Smooth muscle cell (in vitro differentiated cells): ENCODE measurements at regions not wholly inside any gene's neighbourhood (a gene's known extent, or its start where the extent isn't known, plus 50 kb on each side); places are given as distances from the start of the nearest gene placed in this dataset.
"Not testable (repeated sequence)": the region's sequence is repeated elsewhere in the genome, so short reads cannot be mapped to it uniquely, and the experiment has no call there.

Experiments used
- DNase-seq: peaks from one replicate; lab custom pipeline; 2025; ENCODE audit not compliant: unreplicated experiment; lab: John Stamatoyannopoulos, UW
- H2AFZ ChIP-seq: fragments of 200-600 bp; sonication (generic); 2 replicates; pipeline ENCODE4 v1.6.0; 2016; ENCODE audit warnings: antibody characterized with exemption, low read depth, mild to moderate bottlenecking
- H3F3A ChIP-seq: fragments of 200-600 bp; sonication (generic); 2 replicates; pipeline ENCODE4 v1.6.0; 2017; ENCODE audit warnings: antibody characterized with exemption, low read depth
- H3K27ac ChIP-seq: fragments of 200-600 bp; sonication (generic); 2 replicates; pipeline ENCODE4 v1.5.1; 2016; ENCODE audit warnings: low read depth, mild to moderate bottlenecking
- H3K27me3 ChIP-seq: fragments of 200-600 bp; sonication (generic); 2 replicates; pipeline ENCODE4 v1.6.1; 2016; ENCODE audit warnings: low read depth, mild to moderate bottlenecking
- H3K36me3 ChIP-seq: fragments of 200-600 bp; sonication (generic); 2 replicates; pipeline ENCODE4 v1.5.1; 2016; ENCODE audit warnings: low read depth
- H3K4me1 ChIP-seq: fragments of 200-600 bp; sonication (generic); 2 replicates; pipeline ENCODE4 v1.5.1; 2016; ENCODE audit warnings: low read depth
- H3K4me2 ChIP-seq: fragments of 200-600 bp; sonication (generic); 2 replicates; pipeline ENCODE4 v1.6.0; 2016; ENCODE audit warnings: mild to moderate bottlenecking
- H3K4me3 ChIP-seq: fragments of 200-600 bp; sonication (generic); 2 replicates; pipeline ENCODE4 v1.5.1; 2016; ENCODE audit warnings: mild to moderate bottlenecking
- H3K79me2 ChIP-seq: fragments of 200-600 bp; sonication (generic); 2 replicates; pipeline ENCODE4 v1.6.0; 2016; ENCODE audit warnings: low read depth, mild to moderate bottlenecking
- H3K9ac ChIP-seq: fragments of 200-600 bp; sonication (generic); 2 replicates; pipeline ENCODE4 v1.6.0; 2016; ENCODE audit warnings: low read depth
- H3K9me3 ChIP-seq: fragments of 200-600 bp; sonication (generic); replicated peaks from 2 replicates; pipeline ENCODE4 v1.5.1; 2016; ENCODE audit warnings: low read depth
- H4K20me1 ChIP-seq: fragments of 200-600 bp; sonication (generic); 2 replicates; pipeline ENCODE4 v1.6.0; 2016; ENCODE audit warnings: low read depth
- WGBS: methylation state at CpG from one replicate; pipeline ENCODE4 v1.1.7; 2016; ENCODE audit warnings: low lambda C conversion rate; 5-methylcytosine and 5-hydroxymethylcytosine counted together
- TF ChIP-seq, protein P1 (sequence below): fragments of 200-600 bp; sonication (generic); IDR thresholded peaks from 2 replicates; pipeline ENCODE4 v1.5.1; 2017; ENCODE audit warnings: borderline replicate concordance, mild to moderate bottlenecking, antibody characterized with exemption; ENCODE audit not compliant: insufficient read depth, poor library complexity, severe bottlenecking

- Histone ChIP-seq H3K4me2 (no peak overlapping the region), H3K4me3 (no peak overlapping the region), H3K36me3 (no peaks in the 10 kb centered on the region), H3K27me3 (no peaks in the 10 kb centered on the region), H4K20me1 (no peaks in the 10 kb centered on the region), H2AFZ (no peak overlapping the region), H3K9me3 (no peaks in the 10 kb centered on the region), H3K4me1 (peaks cover under 1% of the 10 kb centered on the region), H3K27ac (no peak overlapping the region), H3F3A (no peaks in the 10 kb centered on the region), H3K79me2 (no peaks in the 10 kb centered on the region), H3K9ac (no peak overlapping the region)
- 87% methylated on average over 2 of the region's 2 CpGs for WGBS
- TF ChIP-seq, protein P1, sequence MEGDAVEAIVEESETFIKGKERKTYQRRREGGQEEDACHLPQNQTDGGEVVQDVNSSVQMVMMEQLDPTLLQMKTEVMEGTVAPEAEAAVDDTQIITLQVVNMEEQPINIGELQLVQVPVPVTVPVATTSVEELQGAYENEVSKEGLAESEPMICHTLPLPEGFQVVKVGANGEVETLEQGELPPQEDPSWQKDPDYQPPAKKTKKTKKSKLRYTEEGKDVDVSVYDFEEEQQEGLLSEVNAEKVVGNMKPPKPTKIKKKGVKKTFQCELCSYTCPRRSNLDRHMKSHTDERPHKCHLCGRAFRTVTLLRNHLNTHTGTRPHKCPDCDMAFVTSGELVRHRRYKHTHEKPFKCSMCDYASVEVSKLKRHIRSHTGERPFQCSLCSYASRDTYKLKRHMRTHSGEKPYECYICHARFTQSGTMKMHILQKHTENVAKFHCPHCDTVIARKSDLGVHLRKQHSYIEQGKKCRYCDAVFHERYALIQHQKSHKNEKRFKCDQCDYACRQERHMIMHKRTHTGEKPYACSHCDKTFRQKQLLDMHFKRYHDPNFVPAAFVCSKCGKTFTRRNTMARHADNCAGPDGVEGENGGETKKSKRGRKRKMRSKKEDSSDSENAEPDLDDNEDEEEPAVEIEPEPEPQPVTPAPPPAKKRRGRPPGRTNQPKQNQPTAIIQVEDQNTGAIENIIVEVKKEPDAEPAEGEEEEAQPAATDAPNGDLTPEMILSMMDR, result no peak
- DNase-seq, result no peak
These were observed 57.9 kb upstream of the PAXBP1 start for GRCh38 chr21:32829504-32829903.

GRCh38 chr21:32831779-32832178 lies 60.2 kb upstream of the PAXBP1 start:
- H3K4me1 ChIP-seq, result peaks cover 13% of the 10 kb centered on the region
- WGBS, result 93% methylated on average over 10 of the region's 10 CpGs

DNA sequence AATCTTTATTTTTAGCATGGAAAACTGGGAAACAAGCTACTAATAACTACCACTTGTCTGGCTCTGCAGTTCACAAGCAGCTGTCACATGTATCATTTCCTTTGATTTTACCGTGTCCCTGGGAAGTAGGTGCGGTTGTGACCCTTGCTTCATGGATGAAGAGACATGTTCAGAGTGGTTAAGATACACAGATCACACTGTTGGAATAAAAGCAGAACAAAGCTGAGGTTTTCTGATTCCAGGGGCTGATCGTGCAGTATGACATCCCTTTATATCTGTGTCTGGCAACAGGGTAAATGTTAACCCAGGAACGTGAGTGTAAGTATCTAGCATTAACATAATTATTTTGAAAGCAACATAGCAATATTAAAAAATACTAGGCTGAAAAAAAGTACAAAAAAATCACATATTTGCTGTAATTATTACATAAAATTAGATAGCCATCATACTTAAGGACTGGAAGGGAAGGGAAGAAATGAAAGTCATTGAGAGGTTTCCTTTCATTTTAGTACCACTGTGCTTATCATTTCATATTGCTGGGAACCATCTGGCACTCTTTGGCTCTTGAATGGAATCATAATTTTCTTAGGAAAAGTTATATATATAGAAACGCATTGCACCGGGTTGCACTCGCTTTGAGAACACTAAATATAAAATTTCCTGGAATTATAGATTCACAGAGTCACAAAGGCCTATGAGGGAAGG lies 62.8 kb upstream of the PAXBP1 start:
- no peak overlapping the region for H3K27ac ChIP-seq
- no peak overlapping the region for H2AFZ ChIP-seq
- DNase-seq, result no peak
- TF ChIP-seq, protein P1, result no peak
- H3K4me3 ChIP-seq, result no peak overlapping the region
- H4K20me1 ChIP-seq, result no peaks in the 10 kb centered on the region
- WGBS, result 93% methylated on average over 7 of the region's 7 CpGs
- H3K79me2 ChIP-seq, result no peaks in the 10 kb centered on the region
- no peaks in the 10 kb centered on the region for H3F3A ChIP-seq
- no peaks in the 10 kb centered on the region for H3K9me3 ChIP-seq
- peaks cover 13% of the 10 kb centered on the region for H3K4me1 ChIP-seq
- H3K4me2 ChIP-seq, result no peak overlapping the region
- H3K36me3 ChIP-seq, result no peaks in the 10 kb centered on the region
- H3K9ac ChIP-seq, result no peak overlapping the region
- H3K27me3 ChIP-seq, result peaks cover 16% of the 10 kb centered on the region

More at GRCh38 chr21:32831779-32832178, 60.2 kb upstream of the PAXBP1 start:
- H3K9ac ChIP-seq, H4K20me1 ChIP-seq, H3K27me3 ChIP-seq, DNase-seq, H3K9me3 ChIP-seq, H3K79me2 ChIP-seq, H3K27ac ChIP-seq, H3F3A ChIP-seq, H3K4me3 ChIP-seq, H3K4me2 ChIP-seq, H2AFZ ChIP-seq, H3K36me3 ChIP-seq: not testable (repeated sequence)

DNA sequence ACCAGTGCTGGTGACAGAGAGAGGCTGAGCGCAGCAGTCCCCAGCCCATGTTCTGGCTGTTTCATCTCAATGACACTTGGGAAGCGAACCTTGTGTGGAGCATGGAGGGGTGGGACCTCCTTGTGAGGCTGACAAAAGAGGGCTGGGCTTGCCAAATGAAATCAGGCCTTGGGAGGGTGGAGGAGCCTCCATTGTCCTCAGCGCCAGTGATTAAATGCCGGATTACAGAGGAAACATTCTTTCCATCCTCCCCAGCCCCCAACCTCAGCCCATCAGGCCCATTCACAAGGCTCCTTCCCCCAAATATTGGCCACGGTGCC lies 63.3 kb upstream of the PAXBP1 start:
- WGBS, result 76% methylated on average over 5 of the region's 5 CpGs
- DNase-seq, result no peak
- Histone ChIP-seq H3K36me3 (no peaks in the 10 kb centered on the region), H3K4me1 (peaks cover 13% of the 10 kb centered on the region), H2AFZ (no peak overlapping the region), H3K79me2 (no peaks in the 10 kb centered on the region), H4K20me1 (no peaks in the 10 kb centered on the region), H3K27me3 (peaks cover 21% of the 10 kb centered on the region), H3K9me3 (no peaks in the 10 kb centered on the region), H3K27ac (no peak overlapping the region), H3F3A (no peaks in the 10 kb centered on the region), H3K9ac (no peak overlapping the region), H3K4me3 (no peak overlapping the region), H3K4me2 (no peak overlapping the region)
- TF ChIP-seq, protein P1, result no peak
